ENCODE measurements at regions not wholly inside any gene's neighbourhood (a gene's known extent, or its start where the extent isn't known, plus 50 kb on each side); places are given as distances from the start of the nearest gene placed in this dataset.

DNA sequence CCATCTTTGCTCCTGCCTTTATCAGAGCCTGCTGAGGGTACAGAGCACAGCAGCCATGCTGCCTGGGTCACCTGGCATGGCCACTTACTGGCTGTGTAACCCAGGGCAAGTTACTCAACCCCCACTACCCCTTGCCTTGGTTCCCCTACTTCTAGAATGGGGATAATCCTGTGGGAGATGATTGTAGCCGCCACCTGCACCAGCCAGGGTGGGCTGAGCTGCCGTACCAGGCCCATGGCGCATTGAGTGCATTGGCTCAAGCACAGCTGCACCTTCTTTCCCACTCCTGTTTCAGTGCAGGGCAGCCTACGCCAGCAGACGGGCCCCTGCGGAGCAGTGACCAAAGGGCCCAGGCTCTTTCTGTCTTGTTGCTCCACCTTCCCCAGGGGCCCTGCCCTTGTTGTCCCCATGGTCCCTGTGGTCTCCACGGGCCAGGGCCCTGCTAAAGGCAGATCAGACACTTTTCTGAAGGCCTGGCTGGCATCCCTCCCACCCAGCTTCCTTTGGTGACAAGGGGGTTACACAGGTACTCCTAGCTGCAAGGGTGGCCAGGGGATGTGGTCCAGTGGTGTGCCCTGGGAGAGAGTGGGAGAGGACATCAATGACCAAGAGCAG lies 159.4 kb upstream of the MLN start:
- H3K9me3 ChIP-seq = no peaks in the 10 kb centered on the region
- no peaks in the 10 kb centered on the region for H3K4me1 ChIP-seq
- ATAC-seq = no peak
- H3K27ac ChIP-seq = no peak overlapping the region
- no peaks in the 10 kb centered on the region for H3K36me3 ChIP-seq
- DNase-seq = peak in 1 of 4 donors; percentile 11
- TF ChIP-seq, protein P1, sequence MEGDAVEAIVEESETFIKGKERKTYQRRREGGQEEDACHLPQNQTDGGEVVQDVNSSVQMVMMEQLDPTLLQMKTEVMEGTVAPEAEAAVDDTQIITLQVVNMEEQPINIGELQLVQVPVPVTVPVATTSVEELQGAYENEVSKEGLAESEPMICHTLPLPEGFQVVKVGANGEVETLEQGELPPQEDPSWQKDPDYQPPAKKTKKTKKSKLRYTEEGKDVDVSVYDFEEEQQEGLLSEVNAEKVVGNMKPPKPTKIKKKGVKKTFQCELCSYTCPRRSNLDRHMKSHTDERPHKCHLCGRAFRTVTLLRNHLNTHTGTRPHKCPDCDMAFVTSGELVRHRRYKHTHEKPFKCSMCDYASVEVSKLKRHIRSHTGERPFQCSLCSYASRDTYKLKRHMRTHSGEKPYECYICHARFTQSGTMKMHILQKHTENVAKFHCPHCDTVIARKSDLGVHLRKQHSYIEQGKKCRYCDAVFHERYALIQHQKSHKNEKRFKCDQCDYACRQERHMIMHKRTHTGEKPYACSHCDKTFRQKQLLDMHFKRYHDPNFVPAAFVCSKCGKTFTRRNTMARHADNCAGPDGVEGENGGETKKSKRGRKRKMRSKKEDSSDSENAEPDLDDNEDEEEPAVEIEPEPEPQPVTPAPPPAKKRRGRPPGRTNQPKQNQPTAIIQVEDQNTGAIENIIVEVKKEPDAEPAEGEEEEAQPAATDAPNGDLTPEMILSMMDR (IDR thresholded peaks at IDR 0.05) = no peak
- H3K27me3 ChIP-seq = peaks cover 3 to 33% of the 10 kb centered on the region in 2 donors
- no peak overlapping the region for H3K4me3 ChIP-seq
- intact Hi-C loops (cut with DNase I) = no loop called here

DNA sequence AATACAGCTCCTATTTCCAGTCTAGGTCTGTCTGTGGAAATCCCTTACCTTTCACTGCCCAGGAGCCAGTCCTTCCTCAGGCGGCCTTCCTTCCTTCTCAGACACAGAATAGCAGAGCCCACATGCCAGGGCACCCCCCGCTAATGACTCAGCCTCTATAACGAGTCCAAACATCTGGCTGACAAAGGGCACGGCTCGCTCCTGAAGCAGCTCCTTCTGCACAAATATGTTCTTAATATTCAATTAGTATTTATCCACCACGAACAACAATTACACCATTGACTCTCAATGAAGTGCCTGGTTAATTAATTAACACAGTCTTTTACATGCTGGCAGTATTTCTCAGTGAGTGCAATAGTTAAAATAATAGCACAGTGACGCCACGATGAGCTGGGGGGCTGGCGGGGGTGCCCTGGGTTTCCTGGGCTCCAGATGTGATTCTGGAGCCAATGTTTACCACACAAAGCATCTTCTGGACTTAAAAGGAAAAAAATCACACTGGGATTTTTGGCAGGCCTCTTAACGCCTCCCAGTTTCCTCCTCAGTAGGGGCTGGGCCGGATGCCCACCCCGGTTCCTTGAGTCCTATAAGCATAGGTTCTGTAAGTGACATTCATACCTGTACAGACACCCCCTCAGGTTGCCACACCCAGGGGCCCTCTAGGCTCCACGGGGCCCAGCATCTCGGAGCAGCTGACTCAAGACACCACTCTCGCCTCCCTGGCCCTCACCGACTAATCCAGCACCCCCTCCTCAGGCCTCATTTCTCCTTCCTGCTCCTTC lies 158.6 kb upstream of the MLN start:
- no peaks in the 10 kb centered on the region for H3K4me1 ChIP-seq
- H3K4me3 ChIP-seq = no peak overlapping the region
- peaks cover 2 to 28% of the 10 kb centered on the region in 2 donors for H3K27me3 ChIP-seq
- no peaks in the 10 kb centered on the region for H3K36me3 ChIP-seq
- TF ChIP-seq, protein P1 (IDR thresholded peaks at IDR 0.05) = no peak
- ATAC-seq (no peak), DNase-seq (peak in 2 of 4 donors; percentile 20 to 21)
- intact Hi-C loops (cut with DNase I) = no loop called here
- H3K27ac ChIP-seq = no peak overlapping the region
- no peaks in the 10 kb centered on the region for H3K9me3 ChIP-seq

DNA sequence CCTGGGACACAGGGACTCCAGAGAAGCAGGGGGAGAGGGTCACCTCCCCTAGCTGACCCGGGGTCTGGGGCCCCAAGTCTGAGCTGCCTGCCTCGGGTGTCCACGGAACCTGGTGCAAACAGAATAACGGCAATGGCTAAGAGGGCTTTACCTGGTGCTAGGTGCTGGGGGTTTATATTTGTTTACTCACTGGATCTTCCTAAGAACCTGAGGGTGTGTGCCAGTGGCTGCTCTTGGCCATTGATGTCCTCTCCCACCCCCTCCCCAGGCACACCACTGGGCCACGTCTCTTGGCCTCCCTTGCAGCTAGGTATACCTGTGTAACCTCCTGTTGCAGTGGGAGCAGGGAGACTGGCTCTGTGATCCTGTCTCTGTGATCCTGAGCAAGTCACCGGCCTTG lies 157.9 kb upstream of the MLN start:
- no peak overlapping the region for H3K27ac ChIP-seq
- H3K4me3 ChIP-seq = no peak overlapping the region
- TF ChIP-seq, protein P1 (IDR thresholded peaks at IDR 0.05) = no peak
- no peaks in the 10 kb centered on the region for H3K4me1 ChIP-seq
- DNase-seq (no peak), ATAC-seq (no peak)
- intact Hi-C loops (cut with DNase I) = no loop called here
- H3K9me3 ChIP-seq = no peaks in the 10 kb centered on the region
- H3K27me3 ChIP-seq = peaks cover 0 to 20% of the 10 kb centered on the region in 2 donors
- no peaks in the 10 kb centered on the region for H3K36me3 ChIP-seq

DNA sequence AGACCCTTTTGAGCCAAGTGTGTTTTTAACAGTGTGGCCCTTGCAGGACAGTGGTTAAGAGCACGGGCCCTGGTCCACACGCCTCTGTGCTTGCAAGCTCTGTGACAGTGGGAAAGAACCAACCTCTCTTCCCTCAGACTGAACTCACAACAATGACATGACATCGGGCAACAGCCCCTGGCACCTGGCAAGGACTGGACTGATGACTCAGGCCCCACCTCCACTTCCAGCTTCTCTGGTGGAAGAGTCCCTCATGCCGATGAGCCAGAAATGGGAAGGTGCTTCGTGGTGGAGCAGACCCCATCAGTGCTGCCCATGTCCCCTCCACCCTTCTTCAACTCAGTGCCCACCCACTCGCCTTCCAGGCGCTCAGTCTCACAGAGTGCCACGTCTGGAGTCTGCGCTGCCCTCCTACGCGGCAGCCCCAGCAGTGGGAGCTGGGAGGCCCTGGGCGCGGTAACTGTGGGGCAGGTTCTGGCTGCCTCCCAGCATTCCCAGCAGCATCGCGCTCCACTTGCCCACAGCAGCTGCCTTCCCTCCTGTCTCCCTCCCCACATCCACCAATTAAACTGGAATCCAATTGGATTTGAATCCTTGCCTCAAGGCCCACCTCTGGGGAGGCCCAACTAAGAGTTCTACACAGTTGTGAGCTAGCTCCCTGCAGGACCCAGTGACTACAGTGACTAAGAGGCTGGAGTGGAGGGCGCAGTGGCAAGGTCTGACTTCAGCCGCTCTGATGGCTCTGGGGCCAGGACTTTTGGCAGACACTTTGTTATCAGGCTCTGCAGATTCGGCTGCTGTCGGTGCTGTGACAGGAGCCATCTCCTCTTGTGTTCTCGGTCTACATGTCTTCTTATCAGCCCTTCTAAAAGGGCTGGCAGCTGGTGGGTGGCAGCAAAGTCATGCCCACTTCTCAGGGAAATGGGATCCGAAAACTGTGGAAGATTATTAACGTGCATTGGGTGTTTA lies 156.8 kb upstream of the MLN start:
- DNase-seq = peak in 1 of 4 donors; percentile 2
- Histone ChIP-seq H3K9me3 (no peaks in the 10 kb centered on the region), H3K27me3 (peaks cover 0 to 13% of the 10 kb centered on the region in 2 donors), H3K4me3 (no peak overlapping the region), H3K36me3 (no peaks in the 10 kb centered on the region), H3K27ac (no peak overlapping the region), H3K4me1 (no peaks in the 10 kb centered on the region)
- intact Hi-C loops (cut with DNase I) = no loop called here
- no peak for ATAC-seq
- TF ChIP-seq, protein P1 (IDR thresholded peaks at IDR 0.05) = no peak

Data from left lung (tissue), 4 donors.